ENCODE measurements at regions not wholly inside any gene's neighbourhood (a gene's known extent, or its start where the extent isn't known, plus 50 kb on each side); places are given as distances from the start of the nearest gene placed in this dataset.

GRCh38 chr4:3358656-3359055 lies 65.8 kb downstream of the RGS12 start:
- peaks cover 0 to 34% (median 6%) of the 10 kb centered on the region in 4 donors for H3K4me1 ChIP-seq
- no peaks in the 10 kb centered on the region for H3K36me3 ChIP-seq
- no peak for TF ChIP-seq POLR2A (IDR thresholded peaks at IDR 0.05)
- no peak for TF ChIP-seq CTCF (IDR thresholded peaks at IDR 0.05)
- WGBS (ENCODE audit: insufficient coverage, low coverage, low lambda C conversion rate, missing lambda C conversion rate), result 50% methylated on average over 1 of the region's 1 CpG
- H3K9me3 ChIP-seq, result no peaks in the 10 kb centered on the region
- no peaks in the 10 kb centered on the region for H3K27me3 ChIP-seq
- intact Hi-C loops (cut with DNase I), result no loop called here
- DNase-seq (no peak), ATAC-seq (no peak)
- no peak overlapping the region for H3K27ac ChIP-seq
- H3K4me3 ChIP-seq, result no peak overlapping the region

- H3K9me3 ChIP-seq, result no peaks in the 10 kb centered on the region
- H3K27ac ChIP-seq, result no peak overlapping the region
- H3K27me3 ChIP-seq, result no peaks in the 10 kb centered on the region
- DNase-seq (no peak), ATAC-seq (no peak)
- no peaks in the 10 kb centered on the region for H3K36me3 ChIP-seq
- H3K4me3 ChIP-seq, result no peak overlapping the region
- intact Hi-C loops (cut with DNase I), result no loop called here
- TF ChIP-seq CTCF (IDR thresholded peaks at IDR 0.05) (no peak), POLR2A (IDR thresholded peaks at IDR 0.05) (no peak)
- peaks cover 0 to 21% (median 3%) of the 10 kb centered on the region in 4 donors for H3K4me1 ChIP-seq
- WGBS (ENCODE audit: insufficient coverage, low coverage, low lambda C conversion rate, missing lambda C conversion rate), result 96% methylated on average over 8 of the region's 8 CpGs
These were observed 68.0 kb downstream of the RGS12 start for GRCh38 chr4:3360777-3361176.

- Histone ChIP-seq H3K4me1 (peaks cover 0 to 19% (median 4%) of the 10 kb centered on the region in 4 donors), H3K36me3 (no peaks in the 10 kb centered on the region), H3K27ac (no peak overlapping the region), H3K4me3 (no peak overlapping the region), H3K27me3 (no peaks in the 10 kb centered on the region), H3K9me3 (no peaks in the 10 kb centered on the region)
- 98% methylated on average over 5 of the region's 12 CpGs for WGBS (ENCODE audit: insufficient coverage, low coverage, low lambda C conversion rate, missing lambda C conversion rate)
- DNase-seq (no peak), ATAC-seq (no peak)
- TF ChIP-seq CTCF (IDR thresholded peaks at IDR 0.05) (no peak), POLR2A (IDR thresholded peaks at IDR 0.05) (no peak)
- intact Hi-C loops (cut with DNase I), result no loop called here
These were observed 68.6 kb downstream of the RGS12 start for GRCh38 chr4:3361406-3361805.

GRCh38 chr4:3361896-3362295 lies 69.1 kb downstream of the RGS12 start:
- TF ChIP-seq CTCF (IDR thresholded peaks at IDR 0.05) (no peak), POLR2A (IDR thresholded peaks at IDR 0.05) (no peak)
- WGBS (ENCODE audit: insufficient coverage, low coverage, low lambda C conversion rate, missing lambda C conversion rate), result 100% methylated on average over 1 of the region's 12 CpGs
- peaks cover 0 to 22% (median 6%) of the 10 kb centered on the region in 4 donors for H3K4me1 ChIP-seq
- H3K27me3 ChIP-seq, result no peaks in the 10 kb centered on the region
- no peak overlapping the region for H3K4me3 ChIP-seq
- H3K9me3 ChIP-seq, result no peaks in the 10 kb centered on the region
- no peaks in the 10 kb centered on the region for H3K36me3 ChIP-seq
- no peak for ATAC-seq
- DNase-seq, result no peak
- H3K27ac ChIP-seq, result no peak overlapping the region
- intact Hi-C loops (cut with DNase I), result no loop called here

Data from right lobe of liver (tissue), 6 donors.